Testis (tissue), 2 donors: ENCODE measurements at regions not wholly inside any gene's neighbourhood (a gene's known extent, or its start where the extent isn't known, plus 50 kb on each side); places are given as distances from the start of the nearest gene placed in this dataset.

Experiments used
- DNase-seq: peaks from one replicate; pipeline ENCODE4 v3.0.0-alpha.2; 2019
- H3K27ac ChIP-seq, 2 donors: fragments of 200-600 bp; sonication (generic); one replicate each; pipeline ENCODE4 v1.5.1; 2019
- H3K27me3 ChIP-seq: fragments of 200-600 bp; sonication (generic); one replicate; pipeline ENCODE4 v1.5.1; 2019
- H3K36me3 ChIP-seq: fragments of 200-600 bp; sonication (generic); one replicate; pipeline ENCODE4 v1.5.1; 2017; ENCODE audit warnings: low read depth; ENCODE audit errors: missing control alignments
- H3K4me1 ChIP-seq: fragments of 200-600 bp; sonication (generic); one replicate; pipeline ENCODE4 v1.5.1; 2019
- H3K4me3 ChIP-seq, 2 donors: fragments of 200-600 bp; sonication (generic); one replicate each; pipeline ENCODE4 v1.5.1; 2017 to 2019
- H3K9me3 ChIP-seq: fragments of 200-600 bp; sonication (generic); one replicate; pipeline ENCODE4 v1.5.1; 2017
- CTCF ChIP-seq, 3 experiments: fragments of 450-650 bp in 2 of 3; fragments of 200-600 bp in 1 of 3; sonication (generic) in 1 of 3; IDR thresholded peaks; one replicate each; pipeline ENCODE4 v1.5.1; 2016 to 2019; ENCODE audit warnings: antibody characterized with exemption in 3 of 3, mild to moderate bottlenecking in 2 of 3, moderate library complexity in 1 of 3
- POLR2A ChIP-seq: fragments of 450-650 bp; IDR thresholded peaks from one replicate; pipeline ENCODE4 v1.6.1; 2017; ENCODE audit warnings: antibody characterized with exemption, mild to moderate bottlenecking, moderate library complexity
- WGBS, 2 donors: methylation state at CpG; one replicate each; pipeline ENCODE4 v1.1.5; 2018; 5-methylcytosine and 5-hydroxymethylcytosine counted together
- intact Hi-C: fragments of 100-400 bp; cut with DNase I; formaldehyde crosslinking; loops from one replicate; pipeline ENCODE4 v1.15.1; 2023; ENCODE audit warnings: low total_unique reads

DNA sequence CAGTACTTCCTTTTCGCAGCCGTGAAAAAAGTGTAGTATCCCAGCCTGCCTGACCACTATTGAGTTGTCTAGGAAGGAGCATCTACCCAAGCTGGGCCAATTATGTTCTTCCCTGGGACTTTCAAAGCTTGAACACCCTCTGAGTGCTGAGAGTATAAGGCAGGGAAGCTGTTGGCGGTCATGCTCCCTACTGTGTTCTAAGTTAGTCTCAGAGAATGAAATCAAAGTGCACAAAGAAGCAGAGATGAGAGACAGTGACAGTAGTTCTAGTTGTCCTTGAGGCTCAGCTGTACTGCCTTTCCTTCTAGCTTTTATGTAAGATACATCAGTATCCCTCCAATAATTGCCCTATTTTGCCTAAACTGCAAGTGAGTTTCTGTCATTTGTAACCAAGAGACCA lies 427.1 kb upstream of the SEL1L start:
- DNase-seq, result no peak
- Histone ChIP-seq H3K36me3 (no peaks in the 10 kb centered on the region), H3K27me3 (no peaks in the 10 kb centered on the region), H3K4me3 (no peak overlapping the region), H3K9me3 (no peaks in the 10 kb centered on the region), H3K4me1 (no peaks in the 10 kb centered on the region), H3K27ac (no peak overlapping the region)
- intact Hi-C loops, result no loop called here
- no peak for TF ChIP-seq CTCF (IDR thresholded peaks at IDR 0.05)
- TF ChIP-seq POLR2A, result no peak
- 95 to 96% methylated on average over 3 of the region's 3 CpGs for WGBS, 2 donors

- 86 to 92% methylated on average over 1 of the region's 1 CpG for WGBS, 2 donors
- Histone ChIP-seq H3K27me3 (no peaks in the 10 kb centered on the region), H3K4me3 (no peak overlapping the region), H3K4me1 (no peaks in the 10 kb centered on the region), H3K27ac (no peak overlapping the region), H3K9me3 (no peaks in the 10 kb centered on the region), H3K36me3 (no peaks in the 10 kb centered on the region)
- no peak for DNase-seq
- TF ChIP-seq CTCF (IDR thresholded peaks at IDR 0.05) (no peak), POLR2A (no peak)
- intact Hi-C loops, result no loop called here
These were observed 430.2 kb upstream of the SEL1L start for GRCh38 chr14:81963846-81964245.

- 61 to 71% methylated on average over 5 of the region's 5 CpGs for WGBS, 2 donors
- Histone ChIP-seq H3K4me3 (no peak overlapping the region), H3K27ac (no peak overlapping the region), H3K4me1 (no peaks in the 10 kb centered on the region), H3K36me3 (no peaks in the 10 kb centered on the region), H3K27me3 (no peaks in the 10 kb centered on the region), H3K9me3 (no peaks in the 10 kb centered on the region)
- no peak for TF ChIP-seq POLR2A
- TF ChIP-seq CTCF (IDR thresholded peaks at IDR 0.05), result no peak
- intact Hi-C loops, result no loop called here
- no peak for DNase-seq
These were observed 436.7 kb upstream of the SEL1L start for GRCh38 chr14:81970307-81970706.

- Histone ChIP-seq H3K36me3 (no peaks in the 10 kb centered on the region), H3K9me3 (no peaks in the 10 kb centered on the region), H3K4me1 (no peaks in the 10 kb centered on the region), H3K27ac (no peak overlapping the region), H3K27me3 (no peaks in the 10 kb centered on the region), H3K4me3 (no peak overlapping the region)
- no peak for DNase-seq
- intact Hi-C loops, result no loop called here
- TF ChIP-seq POLR2A (no peak), CTCF (IDR thresholded peaks at IDR 0.05) (no peak)
- 34 to 42% methylated on average over 2 of the region's 2 CpGs for WGBS, 2 donors
These were observed 438.3 kb upstream of the SEL1L start for GRCh38 chr14:81971911-81972310.

- H3K36me3 ChIP-seq, result no peaks in the 10 kb centered on the region
- TF ChIP-seq POLR2A (no peak), CTCF (IDR thresholded peaks at IDR 0.05) (no peak)
- H3K27ac ChIP-seq, result no peak overlapping the region
- no peaks in the 10 kb centered on the region for H3K4me1 ChIP-seq
- intact Hi-C loops, result no loop called here
- H3K9me3 ChIP-seq, result no peaks in the 10 kb centered on the region
- no peak for DNase-seq
- no peaks in the 10 kb centered on the region for H3K27me3 ChIP-seq
- no peak overlapping the region for H3K4me3 ChIP-seq
- WGBS, 2 donors, result 81 to 89% methylated on average over 2 of the region's 2 CpGs
These were observed 438.9 kb upstream of the SEL1L start for GRCh38 chr14:81972601-81973000.
